ENCODE measurements at regions not wholly inside any gene's neighbourhood (a gene's known extent, or its start where the extent isn't known, plus 50 kb on each side); places are given as distances from the start of the nearest gene placed in this dataset.

- TF ChIP-seq, protein P1, sequence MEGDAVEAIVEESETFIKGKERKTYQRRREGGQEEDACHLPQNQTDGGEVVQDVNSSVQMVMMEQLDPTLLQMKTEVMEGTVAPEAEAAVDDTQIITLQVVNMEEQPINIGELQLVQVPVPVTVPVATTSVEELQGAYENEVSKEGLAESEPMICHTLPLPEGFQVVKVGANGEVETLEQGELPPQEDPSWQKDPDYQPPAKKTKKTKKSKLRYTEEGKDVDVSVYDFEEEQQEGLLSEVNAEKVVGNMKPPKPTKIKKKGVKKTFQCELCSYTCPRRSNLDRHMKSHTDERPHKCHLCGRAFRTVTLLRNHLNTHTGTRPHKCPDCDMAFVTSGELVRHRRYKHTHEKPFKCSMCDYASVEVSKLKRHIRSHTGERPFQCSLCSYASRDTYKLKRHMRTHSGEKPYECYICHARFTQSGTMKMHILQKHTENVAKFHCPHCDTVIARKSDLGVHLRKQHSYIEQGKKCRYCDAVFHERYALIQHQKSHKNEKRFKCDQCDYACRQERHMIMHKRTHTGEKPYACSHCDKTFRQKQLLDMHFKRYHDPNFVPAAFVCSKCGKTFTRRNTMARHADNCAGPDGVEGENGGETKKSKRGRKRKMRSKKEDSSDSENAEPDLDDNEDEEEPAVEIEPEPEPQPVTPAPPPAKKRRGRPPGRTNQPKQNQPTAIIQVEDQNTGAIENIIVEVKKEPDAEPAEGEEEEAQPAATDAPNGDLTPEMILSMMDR (IDR thresholded peaks at IDR 0.05; ENCODE audit: low read length), result peak; percentile 46
- TF ChIP-seq EZH2phosphoT487 (IDR thresholded peaks at IDR 0.05; ENCODE audit: low read length), result no peak
Observed at GRCh38 chr21:38170283-38170682, 86.5 kb upstream of the KCNJ15 start.
